Activated CD4-positive, alpha-beta T cell treated with anti-CD3 and anti-CD28 coated beads, Interleukin-2, amount 10 ng/mL, durations not matched to agents 7 days and 5 days (primary cell): ENCODE measurements at regions not wholly inside any gene's neighbourhood (a gene's known extent, or its start where the extent isn't known, plus 50 kb on each side); places are given as distances from the start of the nearest gene placed in this dataset.

ENCODE experiments used
- CTCF ChIA-PET: fragments of 350-600 bp; sonication (Branson Sonifier 250); formaldehyde crosslinking; loops from one replicate; lab custom pipeline; 2021; ENCODE audit warnings: antibody characterized with exemption; lab: Charles Lee
- POLR2A ChIA-PET: fragments of 350-600 bp; sonication (Branson Sonifier 250); formaldehyde crosslinking; loops from one replicate; lab custom pipeline; 2021; ENCODE audit warnings: antibody characterized with exemption; lab: Charles Lee
- DNase-seq: peaks from one replicate; pipeline ENCODE4 v3.0.0-alpha.2; 2020
- H3K27ac Mint-ChIP-seq: one replicate; pipeline ENCODE4 v1.8.0; 2021; ENCODE audit warnings: mild to moderate bottlenecking, moderate library complexity, mixed read lengths
- H3K27me3 Mint-ChIP-seq: one replicate; pipeline ENCODE4 v1.8.0; 2021; ENCODE audit warnings: mixed read lengths
- H3K36me3 Mint-ChIP-seq: one replicate; pipeline ENCODE4 v1.8.0; 2021; ENCODE audit warnings: low read depth, mixed read lengths
- H3K4me1 Mint-ChIP-seq: one replicate; pipeline ENCODE4 v1.8.0; 2021; ENCODE audit warnings: mixed read lengths
- H3K4me3 Mint-ChIP-seq: one replicate; pipeline ENCODE4 v1.8.0; 2021; ENCODE audit warnings: mild to moderate bottlenecking, moderate library complexity, mixed read lengths
- H3K9me3 Mint-ChIP-seq: one replicate; pipeline ENCODE4 v1.8.0; 2021; ENCODE audit warnings: mixed read lengths

- Mint-ChIP-seq H3K27ac (no peak overlapping the region), H3K4me1 (no peaks in the 10 kb centered on the region), H3K4me3 (no peak overlapping the region), H3K27me3 (no peaks in the 10 kb centered on the region), H3K36me3 (no peaks in the 10 kb centered on the region), H3K9me3 (peaks cover 5% of the 10 kb centered on the region)
- DNase-seq: no peak
- CTCF ChIA-PET: no interaction called here
- POLR2A ChIA-PET: no interaction called here
These were observed 455.7 kb upstream of the FAT1 start for GRCh38 chr4:187179086-187180058.

DNA sequence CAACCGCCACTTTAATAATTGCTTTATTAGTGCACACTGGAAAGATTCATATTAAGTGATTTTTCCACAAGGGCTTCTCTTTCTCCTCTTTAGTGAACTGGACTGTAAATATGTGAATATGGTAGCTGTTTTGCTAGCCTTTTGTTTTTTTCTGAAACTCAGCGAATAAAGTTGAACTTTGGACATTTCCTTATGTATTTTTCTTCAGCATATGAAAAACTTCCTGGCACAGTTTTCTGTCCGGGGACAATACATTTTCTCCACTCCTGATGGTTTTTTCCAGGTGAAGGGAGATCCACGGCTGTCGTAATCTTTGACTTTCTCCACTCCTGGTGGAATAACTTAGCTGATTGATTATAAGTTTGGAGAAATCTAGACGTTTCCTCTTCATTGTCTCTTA, 457.4 kb upstream of the FAT1 start:
- Mint-ChIP-seq H3K27me3 (no peaks in the 10 kb centered on the region), H3K27ac (no peak overlapping the region), H3K4me3 (no peak overlapping the region), H3K9me3 (peaks cover 2% of the 10 kb centered on the region), H3K4me1 (no peaks in the 10 kb centered on the region), H3K36me3 (no peaks in the 10 kb centered on the region)
- DNase-seq: no peak
- CTCF ChIA-PET: no interaction called here
- POLR2A ChIA-PET: no interaction called here

DNA sequence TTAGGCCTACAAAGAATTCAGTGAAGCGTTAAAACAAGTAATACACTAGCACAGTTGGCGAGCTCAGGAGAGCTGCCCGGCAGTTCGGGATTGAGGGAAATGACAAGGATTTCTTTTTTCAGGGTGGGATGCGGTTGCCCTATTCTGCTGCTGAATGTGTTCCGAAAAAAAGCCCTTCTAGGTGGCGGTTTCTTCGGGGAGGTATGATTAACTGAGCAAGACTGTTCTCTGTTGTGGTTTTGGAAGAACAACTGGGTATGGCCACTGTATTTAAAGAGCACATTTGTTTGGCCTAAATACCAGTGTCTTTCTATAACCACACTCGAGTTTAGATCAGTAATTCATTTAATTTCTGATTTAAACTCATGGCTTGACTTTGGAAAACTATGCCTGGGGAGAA, 459.7 kb upstream of the FAT1 start:
- H3K27me3 Mint-ChIP-seq: no peaks in the 10 kb centered on the region
- peaks cover 2% of the 10 kb centered on the region for H3K9me3 Mint-ChIP-seq
- H3K4me1 Mint-ChIP-seq: no peaks in the 10 kb centered on the region
- DNase-seq: no peak
- H3K4me3 Mint-ChIP-seq: no peak overlapping the region
- CTCF ChIA-PET: no interaction called here
- no peaks in the 10 kb centered on the region for H3K36me3 Mint-ChIP-seq
- POLR2A ChIA-PET: no interaction called here
- H3K27ac Mint-ChIP-seq: no peak overlapping the region

DNA sequence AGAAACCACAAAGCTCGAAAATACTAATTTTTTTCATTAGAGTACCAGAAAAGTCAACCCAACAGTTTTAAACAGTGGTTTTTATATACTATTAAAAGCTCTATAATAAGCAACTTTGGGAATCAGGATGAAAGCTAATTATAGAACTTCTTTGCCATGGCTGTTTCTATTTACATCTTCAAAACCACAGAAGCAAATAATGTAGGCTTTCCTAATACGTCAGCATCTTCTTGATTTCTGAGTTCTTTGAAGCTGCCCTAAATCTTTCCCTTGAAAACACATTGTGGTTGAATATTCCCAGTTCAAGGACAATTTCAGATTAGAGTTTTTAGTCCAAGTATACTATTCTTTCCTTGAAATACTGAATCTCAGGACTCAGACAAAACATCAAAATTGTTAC, 460.2 kb upstream of the FAT1 start:
- no peak for DNase-seq
- Mint-ChIP-seq H3K36me3 (no peaks in the 10 kb centered on the region), H3K4me1 (no peaks in the 10 kb centered on the region), H3K9me3 (peaks cover 2% of the 10 kb centered on the region), H3K27me3 (no peaks in the 10 kb centered on the region), H3K4me3 (no peak overlapping the region), H3K27ac (no peak overlapping the region)
- CTCF ChIA-PET: no interaction called here
- POLR2A ChIA-PET: no interaction called here

GRCh38 chr4:187184508-187184907, 460.9 kb upstream of the FAT1 start:
- CTCF ChIA-PET: no interaction called here
- POLR2A ChIA-PET: no interaction called here
- peaks cover 2% of the 10 kb centered on the region for H3K9me3 Mint-ChIP-seq

DNA sequence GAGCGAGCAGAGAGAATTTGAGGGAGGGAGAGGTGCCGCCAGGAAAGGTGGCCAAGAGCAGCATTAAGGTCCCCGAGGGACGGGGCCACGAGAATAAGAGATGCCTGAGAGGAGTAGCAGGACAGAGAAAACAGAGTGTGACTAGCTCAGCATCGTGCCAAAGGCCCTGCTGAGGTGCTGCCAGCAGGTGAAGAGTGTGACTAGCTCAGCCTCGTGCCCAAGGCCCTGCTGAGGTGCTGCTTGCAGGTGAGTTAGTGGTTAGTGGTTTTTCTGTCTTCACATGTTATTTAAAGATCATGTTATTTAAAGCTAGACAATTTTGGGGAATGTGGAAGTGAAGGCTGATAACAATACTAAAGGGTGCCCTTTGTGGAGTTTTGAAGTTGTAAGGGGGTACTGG, 464.5 kb upstream of the FAT1 start:
- ChIA-PET CTCF (no interaction called here), POLR2A (no interaction called here)
- no peaks in the 10 kb centered on the region for H3K36me3 Mint-ChIP-seq
- no peak for DNase-seq
- H3K9me3 Mint-ChIP-seq: peaks cover 2% of the 10 kb centered on the region
- H3K27me3 Mint-ChIP-seq: no peaks in the 10 kb centered on the region
- H3K4me1 Mint-ChIP-seq: no peaks in the 10 kb centered on the region
- H3K4me3 Mint-ChIP-seq: no peak overlapping the region
- no peak overlapping the region for H3K27ac Mint-ChIP-seq

More at GRCh38 chr4:187184508-187184907, 460.9 kb upstream of the FAT1 start:
- H3K4me3 Mint-ChIP-seq: no peak overlapping the region
- no peaks in the 10 kb centered on the region for H3K36me3 Mint-ChIP-seq
- no peaks in the 10 kb centered on the region for H3K4me1 Mint-ChIP-seq
- H3K27ac Mint-ChIP-seq: no peak overlapping the region
- H3K27me3 Mint-ChIP-seq: no peaks in the 10 kb centered on the region
- DNase-seq: no peak

DNA sequence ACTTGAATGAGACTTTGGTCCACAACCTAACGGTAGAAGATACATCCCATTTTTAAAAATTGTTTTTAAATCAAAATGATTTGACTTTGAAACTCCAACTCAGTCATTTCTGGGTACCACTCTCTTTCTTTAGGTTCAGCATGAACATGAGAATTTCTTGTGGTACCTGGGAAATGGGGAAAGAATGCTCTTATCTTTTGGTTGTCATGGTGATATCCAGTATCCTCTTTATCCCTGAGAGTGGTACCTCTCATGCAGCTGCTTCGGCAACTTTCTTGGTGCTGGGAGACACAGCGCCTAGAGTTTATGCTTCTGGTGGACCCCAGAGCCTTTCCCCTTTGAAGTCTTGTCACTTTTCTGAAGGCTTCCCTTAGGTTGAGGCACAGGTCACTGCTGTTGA, 465.1 kb upstream of the FAT1 start:
- POLR2A ChIA-PET: no interaction called here
- Mint-ChIP-seq H3K27me3 (no peaks in the 10 kb centered on the region), H3K9me3 (peaks cover 2% of the 10 kb centered on the region), H3K27ac (no peak overlapping the region), H3K4me1 (no peaks in the 10 kb centered on the region), H3K36me3 (no peaks in the 10 kb centered on the region), H3K4me3 (no peak overlapping the region)
- CTCF ChIA-PET: no interaction called here
- DNase-seq: no peak

DNA sequence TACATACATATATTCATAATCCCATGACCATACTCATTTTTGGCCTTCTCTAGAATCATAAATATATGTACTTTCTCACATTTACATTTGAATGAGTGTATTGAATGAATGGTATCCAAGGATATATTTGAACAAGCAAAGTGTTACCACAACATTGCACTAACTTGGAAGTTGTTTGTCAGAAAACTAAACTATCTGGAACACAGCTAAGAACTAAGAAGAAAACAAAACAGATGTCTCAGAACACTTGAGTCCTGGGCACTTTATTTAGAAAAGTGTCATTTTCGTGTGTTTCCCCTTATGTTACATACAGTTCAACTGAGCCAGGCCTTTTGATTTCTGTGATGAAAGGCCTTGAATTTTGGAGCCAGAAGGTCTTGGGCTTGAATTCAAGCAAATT, 466.7 kb upstream of the FAT1 start:
- ChIA-PET CTCF (no interaction called here), POLR2A (no interaction called here)
- no peaks in the 10 kb centered on the region for H3K36me3 Mint-ChIP-seq

DNA sequence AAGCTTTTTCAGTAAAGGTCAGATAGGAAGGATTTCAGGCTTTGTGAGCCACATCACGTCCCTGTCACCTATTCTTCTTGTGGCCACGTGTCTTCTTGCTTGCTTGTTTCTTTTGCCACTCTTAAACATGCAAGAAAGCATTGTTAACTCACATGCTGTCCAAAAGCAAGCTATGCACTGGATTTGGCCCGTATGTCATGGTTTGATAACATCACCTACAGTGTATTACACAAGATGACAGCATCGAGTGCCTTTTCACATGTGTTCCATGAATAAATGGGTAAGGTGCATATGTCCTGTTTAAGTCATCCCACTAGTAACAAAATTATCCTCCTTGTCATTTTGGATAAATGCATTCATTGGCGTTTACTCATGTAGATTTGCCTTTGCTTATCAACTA, 468.0 kb upstream of the FAT1 start:
- POLR2A ChIA-PET: no interaction called here
- Mint-ChIP-seq H3K9me3 (peaks cover 5% of the 10 kb centered on the region), H3K4me1 (no peaks in the 10 kb centered on the region), H3K36me3 (no peaks in the 10 kb centered on the region), H3K4me3 (no peak overlapping the region), H3K27me3 (no peaks in the 10 kb centered on the region), H3K27ac (no peak overlapping the region)
- DNase-seq: no peak
- CTCF ChIA-PET: no interaction called here

More for the DNA sequence above, 466.7 kb upstream of the FAT1 start:
- no peak overlapping the region for H3K4me3 Mint-ChIP-seq
- no peak for DNase-seq
- H3K27ac Mint-ChIP-seq: no peak overlapping the region
- no peaks in the 10 kb centered on the region for H3K4me1 Mint-ChIP-seq
- no peaks in the 10 kb centered on the region for H3K27me3 Mint-ChIP-seq
- peaks cover 2% of the 10 kb centered on the region for H3K9me3 Mint-ChIP-seq

DNA sequence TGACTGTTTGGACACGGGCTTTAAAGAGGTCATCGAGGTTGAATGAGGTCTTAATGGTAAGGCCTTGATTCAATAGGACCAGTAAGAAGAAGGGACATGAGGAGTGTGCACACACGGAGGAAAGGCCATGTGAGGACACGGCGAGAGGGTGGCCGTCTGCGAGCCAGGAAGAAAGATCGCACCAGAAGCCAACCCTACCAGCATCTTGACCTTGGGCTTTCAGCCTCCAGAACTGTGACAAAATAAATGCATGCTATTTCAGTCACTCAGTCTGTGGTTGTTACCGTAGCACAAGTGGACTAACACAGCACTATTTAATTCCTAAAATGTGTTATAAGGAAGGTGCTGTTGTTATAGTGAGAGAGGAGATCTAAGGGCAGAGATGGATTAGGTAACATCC, 468.6 kb upstream of the FAT1 start:
- H3K4me3 Mint-ChIP-seq: no peak overlapping the region
- no peaks in the 10 kb centered on the region for H3K4me1 Mint-ChIP-seq
- peaks cover 5% of the 10 kb centered on the region for H3K9me3 Mint-ChIP-seq
- no peaks in the 10 kb centered on the region for H3K27me3 Mint-ChIP-seq
- CTCF ChIA-PET: no interaction called here
- H3K27ac Mint-ChIP-seq: no peak overlapping the region
- POLR2A ChIA-PET: no interaction called here
- DNase-seq: no peak
- no peaks in the 10 kb centered on the region for H3K36me3 Mint-ChIP-seq

- no peak for DNase-seq
- peaks cover 3% of the 10 kb centered on the region for H3K9me3 Mint-ChIP-seq
- no peaks in the 10 kb centered on the region for H3K4me1 Mint-ChIP-seq
- H3K36me3 Mint-ChIP-seq: no peaks in the 10 kb centered on the region
- no peak overlapping the region for H3K4me3 Mint-ChIP-seq
- no peak overlapping the region for H3K27ac Mint-ChIP-seq
- ChIA-PET CTCF (no interaction called here), POLR2A (no interaction called here)
- no peaks in the 10 kb centered on the region for H3K27me3 Mint-ChIP-seq
These were observed 469.5 kb upstream of the FAT1 start for GRCh38 chr4:187193141-187193540.

DNA sequence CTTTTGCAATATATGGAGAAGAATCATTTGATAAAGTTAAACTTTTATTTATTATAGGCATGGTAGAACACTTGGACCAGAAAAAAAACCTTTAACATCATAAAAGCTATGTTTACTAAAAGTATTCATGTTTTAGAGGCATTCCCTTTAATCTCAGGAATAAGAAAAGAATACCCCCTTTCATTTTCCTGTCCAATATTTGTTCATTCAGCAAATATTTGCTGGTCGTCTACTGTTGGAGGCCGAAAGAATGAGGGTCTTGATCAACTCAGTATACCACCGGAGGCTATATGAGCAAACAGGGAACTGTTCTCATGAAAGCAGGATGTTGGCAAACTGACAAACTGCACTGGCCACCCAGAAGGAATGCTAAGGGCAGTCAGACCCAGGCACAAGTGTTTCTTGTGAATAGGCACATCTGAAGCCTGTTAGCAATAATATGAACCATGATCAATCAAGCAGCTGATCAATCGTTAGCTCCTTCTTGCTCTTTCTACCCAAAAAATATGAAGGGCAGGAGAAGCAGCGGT, 480.8 kb upstream of the FAT1 start:
- H3K36me3 Mint-ChIP-seq: no peaks in the 10 kb centered on the region
- H3K27me3 Mint-ChIP-seq: no peaks in the 10 kb centered on the region
- H3K27ac Mint-ChIP-seq: no peak overlapping the region
- no peak for DNase-seq
- H3K4me3 Mint-ChIP-seq: no peak overlapping the region
- H3K9me3 Mint-ChIP-seq: peaks cover 6% of the 10 kb centered on the region
- CTCF ChIA-PET: no interaction called here
- POLR2A ChIA-PET: no interaction called here
- H3K4me1 Mint-ChIP-seq: no peaks in the 10 kb centered on the region

GRCh38 chr4:187207931-187208330, 484.3 kb upstream of the FAT1 start:
- no peak for DNase-seq
- Mint-ChIP-seq H3K4me1 (no peaks in the 10 kb centered on the region), H3K9me3 (peaks cover 16% of the 10 kb centered on the region), H3K27me3 (no peaks in the 10 kb centered on the region), H3K4me3 (no peak overlapping the region), H3K36me3 (no peaks in the 10 kb centered on the region), H3K27ac (no peak overlapping the region)
- ChIA-PET POLR2A (no interaction called here), CTCF (no interaction called here)

DNA sequence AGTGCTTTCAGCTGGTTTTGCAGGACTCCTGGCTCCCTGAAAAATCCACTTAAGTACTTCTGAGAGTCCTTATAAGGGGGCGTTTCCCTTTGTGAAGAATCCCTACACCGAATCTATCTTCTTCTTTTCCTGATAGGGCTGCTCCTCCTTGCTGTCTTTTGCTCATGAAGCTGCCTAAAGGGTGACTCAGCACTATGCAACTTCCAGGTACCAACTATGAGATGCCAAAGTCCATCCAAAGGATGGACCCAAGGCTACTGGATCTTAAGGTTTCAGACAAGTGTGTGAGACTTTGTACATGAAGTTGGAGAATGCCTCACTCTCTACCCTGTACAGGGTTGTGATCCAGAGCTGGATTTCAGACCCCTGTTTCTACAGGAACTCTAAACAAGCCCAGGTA, 485.0 kb upstream of the FAT1 start:
- H3K36me3 Mint-ChIP-seq: no peaks in the 10 kb centered on the region
- ChIA-PET CTCF (no interaction called here), POLR2A (no interaction called here)
- no peaks in the 10 kb centered on the region for H3K4me1 Mint-ChIP-seq
- peaks cover 16% of the 10 kb centered on the region for H3K9me3 Mint-ChIP-seq
- H3K27me3 Mint-ChIP-seq: no peaks in the 10 kb centered on the region
- H3K4me3 Mint-ChIP-seq: no peak overlapping the region
- no peak for DNase-seq
- H3K27ac Mint-ChIP-seq: no peak overlapping the region
